ENCODE measurements at regions not wholly inside any gene's neighbourhood (a gene's known extent, or its start where the extent isn't known, plus 50 kb on each side); places are given as distances from the start of the nearest gene placed in this dataset.

DNA sequence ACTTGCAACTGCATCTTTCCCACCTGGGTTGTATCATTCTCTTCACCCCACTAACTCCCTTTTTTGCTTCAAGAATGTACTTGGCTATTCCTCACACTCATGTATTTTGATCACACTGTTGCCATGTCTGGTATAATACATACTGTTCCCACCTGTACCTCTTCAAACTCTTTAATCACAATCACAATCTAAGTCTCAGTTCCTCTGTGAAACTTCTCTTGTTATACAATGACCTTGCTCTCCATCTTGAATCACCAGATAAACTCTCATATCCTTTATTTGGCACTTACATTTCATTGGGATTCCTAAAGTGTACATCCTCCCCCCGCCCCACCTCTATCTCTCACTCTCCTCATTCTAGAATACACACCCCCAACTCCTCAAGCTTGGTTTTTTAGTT lies 516.0 kb upstream of the CHORDC1 start (continued):
- TF ChIP-seq ZNF174 (tag by site-specific recombination; IDR thresholded peaks at IDR 0.05), result no peak
- no peak for TF ChIP-seq ZBTB10 (tag by site-specific recombination; IDR thresholded peaks at IDR 0.05)
- no peak for TF ChIP-seq ZNF629 (tag by site-specific recombination; IDR thresholded peaks at IDR 0.05)
- no peak for TF ChIP-seq ZNF239 (tag by site-specific recombination; IDR thresholded peaks at IDR 0.05)
- TF ChIP-seq, protein P1, sequence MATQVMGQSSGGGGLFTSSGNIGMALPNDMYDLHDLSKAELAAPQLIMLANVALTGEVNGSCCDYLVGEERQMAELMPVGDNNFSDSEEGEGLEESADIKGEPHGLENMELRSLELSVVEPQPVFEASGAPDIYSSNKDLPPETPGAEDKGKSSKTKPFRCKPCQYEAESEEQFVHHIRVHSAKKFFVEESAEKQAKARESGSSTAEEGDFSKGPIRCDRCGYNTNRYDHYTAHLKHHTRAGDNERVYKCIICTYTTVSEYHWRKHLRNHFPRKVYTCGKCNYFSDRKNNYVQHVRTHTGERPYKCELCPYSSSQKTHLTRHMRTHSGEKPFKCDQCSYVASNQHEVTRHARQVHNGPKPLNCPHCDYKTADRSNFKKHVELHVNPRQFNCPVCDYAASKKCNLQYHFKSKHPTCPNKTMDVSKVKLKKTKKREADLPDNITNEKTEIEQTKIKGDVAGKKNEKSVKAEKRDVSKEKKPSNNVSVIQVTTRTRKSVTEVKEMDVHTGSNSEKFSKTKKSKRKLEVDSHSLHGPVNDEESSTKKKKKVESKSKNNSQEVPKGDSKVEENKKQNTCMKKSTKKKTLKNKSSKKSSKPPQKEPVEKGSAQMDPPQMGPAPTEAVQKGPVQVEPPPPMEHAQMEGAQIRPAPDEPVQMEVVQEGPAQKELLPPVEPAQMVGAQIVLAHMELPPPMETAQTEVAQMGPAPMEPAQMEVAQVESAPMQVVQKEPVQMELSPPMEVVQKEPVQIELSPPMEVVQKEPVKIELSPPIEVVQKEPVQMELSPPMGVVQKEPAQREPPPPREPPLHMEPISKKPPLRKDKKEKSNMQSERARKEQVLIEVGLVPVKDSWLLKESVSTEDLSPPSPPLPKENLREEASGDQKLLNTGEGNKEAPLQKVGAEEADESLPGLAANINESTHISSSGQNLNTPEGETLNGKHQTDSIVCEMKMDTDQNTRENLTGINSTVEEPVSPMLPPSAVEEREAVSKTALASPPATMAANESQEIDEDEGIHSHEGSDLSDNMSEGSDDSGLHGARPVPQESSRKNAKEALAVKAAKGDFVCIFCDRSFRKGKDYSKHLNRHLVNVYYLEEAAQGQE (tag by site-specific recombination; IDR thresholded peaks at IDR 0.05), result no peak
- TF ChIP-seq, protein P2, sequence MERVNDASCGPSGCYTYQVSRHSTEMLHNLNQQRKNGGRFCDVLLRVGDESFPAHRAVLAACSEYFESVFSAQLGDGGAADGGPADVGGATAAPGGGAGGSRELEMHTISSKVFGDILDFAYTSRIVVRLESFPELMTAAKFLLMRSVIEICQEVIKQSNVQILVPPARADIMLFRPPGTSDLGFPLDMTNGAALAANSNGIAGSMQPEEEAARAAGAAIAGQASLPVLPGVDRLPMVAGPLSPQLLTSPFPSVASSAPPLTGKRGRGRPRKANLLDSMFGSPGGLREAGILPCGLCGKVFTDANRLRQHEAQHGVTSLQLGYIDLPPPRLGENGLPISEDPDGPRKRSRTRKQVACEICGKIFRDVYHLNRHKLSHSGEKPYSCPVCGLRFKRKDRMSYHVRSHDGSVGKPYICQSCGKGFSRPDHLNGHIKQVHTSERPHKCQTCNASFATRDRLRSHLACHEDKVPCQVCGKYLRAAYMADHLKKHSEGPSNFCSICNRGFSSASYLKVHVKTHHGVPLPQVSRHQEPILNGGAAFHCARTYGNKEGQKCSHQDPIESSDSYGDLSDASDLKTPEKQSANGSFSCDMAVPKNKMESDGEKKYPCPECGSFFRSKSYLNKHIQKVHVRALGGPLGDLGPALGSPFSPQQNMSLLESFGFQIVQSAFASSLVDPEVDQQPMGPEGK (tag by site-specific recombination; IDR thresholded peaks at IDR 0.05), result no peak
- TF ChIP-seq ZFP3 (tag by site-specific recombination; IDR thresholded peaks at IDR 0.05; ENCODE audit: low read depth), result no peak
- TF ChIP-seq ZNF624 (tag by site-specific recombination; IDR thresholded peaks at IDR 0.05), result no peak

DNA sequence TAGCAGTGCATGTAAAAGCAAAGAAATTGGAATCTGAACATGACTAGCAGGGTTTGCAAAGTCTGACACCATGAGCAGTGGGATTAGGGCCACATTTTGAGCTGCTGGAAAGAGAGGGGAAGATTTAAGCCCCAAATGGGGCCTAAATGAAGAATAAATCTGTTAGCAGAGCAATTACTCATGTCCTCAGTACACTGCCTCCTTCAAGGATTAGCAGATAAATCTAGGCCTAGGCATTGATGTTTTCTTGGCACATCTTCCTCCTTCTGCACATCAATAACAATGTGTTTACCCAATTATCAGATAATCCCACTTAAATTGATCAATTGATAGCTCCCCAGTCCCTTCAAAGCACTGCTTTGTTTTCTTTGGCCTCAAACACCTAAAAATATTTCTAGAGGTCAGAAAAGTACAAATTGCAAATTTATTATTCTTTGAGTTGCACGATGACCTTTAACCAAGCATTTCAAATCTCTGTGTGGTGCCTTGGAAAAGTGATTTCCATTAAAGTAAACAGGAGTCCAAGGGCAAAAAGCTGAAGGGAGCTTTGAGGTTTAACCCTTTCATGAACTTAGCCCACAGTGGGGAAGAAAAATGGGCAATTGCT lies 514.7 kb upstream of the CHORDC1 start:
- Histone ChIP-seq H3K4me3 (ENCODE audit: low read depth, low read length) (no peak overlapping the region), H3K9me3 (ENCODE audit: control insufficient read depth, insufficient read depth, low read depth, low read length) (no peaks in the 10 kb centered on the region), H3K36me3 (ENCODE audit: control insufficient read depth in 2 of 2, insufficient read depth in 1 of 2, low read length in 2 of 2) (no peaks in the 10 kb centered on the region), H3K27ac (ENCODE audit: extremely low read depth, low read depth, low read length) (no peak overlapping the region), H3K4me1 (ENCODE audit: control insufficient read depth, insufficient read depth, low read length) (no peaks in the 10 kb centered on the region)
- CTCF ChIA-PET, result no interaction called here
- TF ChIP-seq ZBTB17 (tag by site-specific recombination; IDR thresholded peaks at IDR 0.05) (no peak), KLF16 (tag by site-specific recombination; IDR thresholded peaks at IDR 0.05) (no peak)
- POLR2A ChIA-PET, result no interaction called here

DNA sequence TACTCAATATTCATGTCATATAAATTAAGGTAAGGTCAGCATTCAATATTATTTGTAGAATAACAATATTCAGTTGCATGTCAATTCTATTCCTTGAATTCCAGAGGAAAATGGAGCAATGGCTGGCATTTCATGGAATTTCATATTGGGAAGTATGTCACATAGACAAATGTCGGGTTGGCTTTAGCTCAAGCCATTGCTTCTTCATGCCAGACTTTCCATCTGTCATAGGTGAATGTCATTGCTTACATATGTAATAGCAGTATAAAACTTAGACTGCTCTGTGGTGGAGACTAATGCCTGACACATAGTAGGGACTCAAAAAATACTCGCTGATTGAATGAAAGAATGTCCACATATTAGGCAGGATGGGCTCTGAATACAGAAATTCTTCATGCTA lies 509.6 kb upstream of the CHORDC1 start:
- Histone ChIP-seq H3K4me1 (ENCODE audit: control insufficient read depth, insufficient read depth, low read length) (no peaks in the 10 kb centered on the region), H3K4me3 (ENCODE audit: low read depth, low read length) (no peak overlapping the region), H3K36me3 (ENCODE audit: control insufficient read depth in 2 of 2, insufficient read depth in 1 of 2, low read length in 2 of 2) (no peaks in the 10 kb centered on the region), H3K9me3 (ENCODE audit: control insufficient read depth, insufficient read depth, low read depth, low read length) (no peaks in the 10 kb centered on the region), H3K27ac (ENCODE audit: extremely low read depth, low read depth, low read length) (no peak overlapping the region)
- ChIA-PET CTCF (no interaction called here), POLR2A (interaction anchor here (0.6 kb wide), 1 partner anchor 451 kb away, joined by 5 read pairs; no protein-coding TSS in a partner anchor)
- TF ChIP-seq ZNF626 (tag by site-specific recombination; IDR thresholded peaks at IDR 0.05), result no peak
- TF ChIP-seq, protein P2 (tag by site-specific recombination; IDR thresholded peaks at IDR 0.05), result no peak
- no peak for TF ChIP-seq ZNF140 (tag by site-specific recombination; IDR thresholded peaks at IDR 0.05)
- TF ChIP-seq ZNF596 (tag by site-specific recombination; IDR thresholded peaks at IDR 0.05), result no peak
- no peak for TF ChIP-seq ZXDB (tag by site-specific recombination; IDR thresholded peaks at IDR 0.05)
- TF ChIP-seq, protein P3, sequence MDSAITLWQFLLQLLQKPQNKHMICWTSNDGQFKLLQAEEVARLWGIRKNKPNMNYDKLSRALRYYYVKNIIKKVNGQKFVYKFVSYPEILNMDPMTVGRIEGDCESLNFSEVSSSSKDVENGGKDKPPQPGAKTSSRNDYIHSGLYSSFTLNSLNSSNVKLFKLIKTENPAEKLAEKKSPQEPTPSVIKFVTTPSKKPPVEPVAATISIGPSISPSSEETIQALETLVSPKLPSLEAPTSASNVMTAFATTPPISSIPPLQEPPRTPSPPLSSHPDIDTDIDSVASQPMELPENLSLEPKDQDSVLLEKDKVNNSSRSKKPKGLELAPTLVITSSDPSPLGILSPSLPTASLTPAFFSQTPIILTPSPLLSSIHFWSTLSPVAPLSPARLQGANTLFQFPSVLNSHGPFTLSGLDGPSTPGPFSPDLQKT (IDR thresholded peaks at IDR 0.05; ENCODE audit: borderline replicate concordance, low read depth, low read length), result no peak
- no peak for TF ChIP-seq ZIC2 (tag by site-specific recombination; IDR thresholded peaks at IDR 0.05)
- TF ChIP-seq ZBTB1 (tag by site-specific recombination; IDR thresholded peaks at IDR 0.05), result no peak
- no peak for TF ChIP-seq FEZF1 (tag by site-specific recombination; IDR thresholded peaks at IDR 0.05)
- TF ChIP-seq, protein P4, sequence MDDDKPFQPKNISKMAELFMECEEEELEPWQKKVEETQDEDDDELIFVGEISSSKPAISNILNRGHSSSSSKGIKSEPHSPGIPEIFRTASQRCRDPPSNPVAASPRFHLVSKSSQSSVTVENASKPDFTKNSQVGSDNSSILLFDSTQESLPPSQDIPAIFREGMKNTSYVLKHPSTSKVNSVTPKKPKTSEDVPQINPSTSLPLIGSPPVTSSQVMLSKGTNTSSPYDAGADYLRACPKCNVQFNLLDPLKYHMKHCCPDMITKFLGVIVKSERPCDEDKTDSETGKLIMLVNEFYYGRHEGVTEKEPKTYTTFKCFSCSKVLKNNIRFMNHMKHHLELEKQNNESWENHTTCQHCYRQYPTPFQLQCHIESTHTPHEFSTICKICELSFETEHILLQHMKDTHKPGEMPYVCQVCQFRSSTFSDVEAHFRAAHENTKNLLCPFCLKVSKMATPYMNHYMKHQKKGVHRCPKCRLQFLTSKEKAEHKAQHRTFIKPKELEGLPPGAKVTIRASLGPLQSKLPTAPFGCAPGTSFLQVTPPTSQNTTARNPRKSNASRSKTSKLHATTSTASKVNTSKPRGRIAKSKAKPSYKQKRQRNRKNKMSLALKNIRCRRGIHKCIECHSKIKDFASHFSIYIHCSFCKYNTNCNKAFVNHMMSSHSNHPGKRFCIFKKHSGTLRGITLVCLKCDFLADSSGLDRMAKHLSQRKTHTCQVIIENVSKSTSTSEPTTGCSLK (tag by site-specific recombination; IDR thresholded peaks at IDR 0.05), result no peak
- no peak for TF ChIP-seq HOXD13 (CRISPR knock-in tag; IDR thresholded peaks at IDR 0.05; ENCODE audit: borderline replicate concordance)
